ENCODE measurements at regions not wholly inside any gene's neighbourhood (a gene's known extent, or its start where the extent isn't known, plus 50 kb on each side); places are given as distances from the start of the nearest gene placed in this dataset.
"Not testable (repeated sequence)": the region's sequence is repeated elsewhere in the genome, so short reads cannot be mapped to it uniquely, and the experiment has no call there.

DNA sequence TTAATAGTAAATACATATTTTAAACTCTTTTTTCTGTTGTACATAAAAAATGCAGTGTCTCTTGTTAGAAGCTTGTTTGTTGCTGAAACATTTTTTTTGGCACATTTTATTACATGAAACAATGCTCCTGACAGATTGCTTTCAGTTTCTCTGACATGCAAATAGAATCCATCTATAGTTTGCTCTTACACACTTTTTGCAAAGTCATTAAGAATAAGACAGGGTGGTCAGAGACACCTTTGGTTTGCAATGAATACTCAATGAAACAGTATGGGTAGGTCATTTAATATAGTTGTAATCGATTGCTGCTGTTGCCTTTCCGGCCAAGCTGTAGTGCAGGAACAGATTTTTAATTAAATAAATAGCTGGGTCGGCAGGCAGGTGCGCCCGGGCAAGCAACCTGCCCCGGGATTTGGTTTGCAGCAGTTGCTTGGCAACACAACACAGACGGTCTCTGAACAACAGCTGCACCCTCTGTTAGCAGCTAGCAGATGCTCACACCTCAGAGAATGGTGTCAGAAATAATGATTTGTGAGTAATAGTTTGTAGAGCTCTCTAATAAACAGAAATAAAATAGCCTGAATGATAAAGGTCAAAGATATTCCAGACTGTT is 115.7 kb upstream of the CACNA2D1 start:
- no peak for DNase-seq

DNA sequence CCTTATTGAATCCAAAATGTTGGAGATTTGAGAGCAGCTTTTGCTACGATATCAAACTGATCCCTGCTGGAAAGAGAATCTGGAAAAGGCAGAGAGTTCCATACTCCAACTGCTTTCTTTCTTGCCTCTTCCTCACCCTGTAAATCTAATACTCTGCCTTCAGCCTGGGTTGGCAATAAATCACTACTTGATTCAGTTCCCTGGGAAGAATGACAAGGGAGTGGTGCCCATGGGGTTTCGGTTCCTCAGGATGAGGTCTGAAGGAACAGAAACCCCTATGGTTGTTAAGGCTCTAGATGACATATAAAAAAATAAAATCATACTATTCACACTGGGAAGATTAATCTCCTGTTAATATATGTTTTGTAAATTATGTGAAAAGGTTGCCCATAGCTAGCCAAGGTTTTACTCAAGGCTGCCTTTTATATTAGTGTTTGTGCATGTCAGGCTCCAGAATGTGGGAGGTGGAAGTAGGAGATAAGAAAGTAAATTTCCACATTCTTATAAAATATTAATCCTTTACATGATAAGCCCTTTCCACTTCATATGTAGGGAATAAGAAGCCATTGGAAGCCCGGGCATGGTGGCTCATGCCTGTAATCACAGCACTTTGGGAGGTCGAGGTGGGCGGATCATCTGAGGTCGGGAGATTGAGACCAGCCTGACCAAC is 106.2 kb upstream of the CACNA2D1 start:
- DNase-seq = no peak

DNA sequence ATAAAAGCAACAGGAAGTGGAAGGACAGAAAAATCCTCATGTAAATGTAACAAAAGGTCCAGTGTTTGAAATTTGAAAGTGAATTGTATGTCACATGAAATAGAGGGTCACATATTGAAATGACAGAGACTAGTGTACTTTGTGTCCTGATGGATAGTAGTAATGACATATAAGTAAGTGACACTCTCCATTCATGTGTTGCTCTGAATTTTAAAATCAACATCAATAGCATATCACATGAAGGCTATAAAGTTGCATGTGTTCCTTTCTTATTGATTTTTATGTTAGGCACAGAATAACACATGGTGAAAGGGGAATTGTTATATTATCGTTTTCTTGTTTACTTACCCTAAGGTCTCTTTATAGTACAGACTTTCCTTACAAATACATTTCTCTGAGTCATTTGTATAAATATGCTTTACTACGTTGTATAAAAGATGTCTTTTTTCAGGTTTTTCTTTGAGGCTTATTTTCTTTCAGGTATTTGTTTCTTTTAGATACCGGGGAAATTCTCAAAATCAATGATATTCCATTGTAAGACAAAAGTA is 104.6 kb upstream of the CACNA2D1 start:
- no peak for DNase-seq

DNA sequence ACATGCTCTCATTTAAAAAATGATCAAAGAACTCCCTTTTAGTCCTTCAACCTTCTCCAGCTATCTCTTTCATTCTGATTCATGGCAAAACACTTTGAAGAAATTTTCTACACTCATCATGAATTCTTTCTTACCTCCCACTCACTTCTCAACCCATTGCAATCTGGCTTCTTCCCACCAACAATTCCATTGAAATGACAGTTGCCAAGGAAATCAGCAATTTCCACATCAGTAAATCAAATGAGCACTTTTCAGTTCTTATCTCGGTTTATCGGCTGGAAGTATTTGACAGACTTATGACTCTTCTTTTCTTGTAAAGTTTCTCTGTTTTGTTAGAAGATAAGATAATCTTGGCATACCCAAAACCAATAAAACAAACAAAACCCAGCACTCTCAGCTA is 99.1 kb upstream of the CACNA2D1 start:
- no peak for DNase-seq

DNA sequence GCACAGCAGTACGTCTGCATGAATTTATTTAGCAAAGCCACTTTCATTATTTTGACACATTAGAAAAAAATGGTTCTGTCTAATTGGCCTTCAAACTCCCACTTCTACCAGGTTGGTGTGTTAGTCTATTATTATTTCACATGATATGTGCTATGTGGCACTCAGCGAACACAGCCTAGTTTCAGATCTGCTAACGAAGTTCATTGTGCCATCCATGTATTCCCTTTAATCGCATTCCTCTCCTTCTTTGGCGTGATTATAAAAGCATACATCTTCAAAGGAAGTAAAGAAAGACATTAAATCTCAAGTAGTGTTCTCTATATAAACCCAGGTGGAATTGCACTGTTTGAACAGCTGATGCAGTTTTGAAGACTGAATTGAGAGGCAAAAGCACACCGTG is 96.4 kb upstream of the CACNA2D1 start:
- no peak for DNase-seq

DNA sequence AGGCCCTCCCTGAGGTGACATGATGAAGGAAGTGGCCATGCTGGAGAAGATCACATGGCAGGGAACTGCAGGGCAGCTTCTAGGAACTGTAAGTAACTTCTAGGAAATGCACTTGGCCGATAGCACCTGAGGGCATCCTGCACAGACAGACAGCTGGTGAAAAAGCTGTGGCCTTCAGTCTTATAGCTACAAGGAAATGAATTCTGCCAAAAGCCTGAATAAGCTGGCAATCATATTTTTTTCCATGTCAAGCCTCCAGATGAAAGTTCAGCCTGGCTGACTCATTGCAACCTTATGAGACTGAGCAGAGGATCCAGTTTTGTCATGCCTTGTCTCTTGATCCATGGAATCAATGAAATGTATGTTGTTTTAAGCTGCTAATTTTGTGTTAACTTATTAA is 91.1 kb upstream of the CACNA2D1 start:
- DNase-seq = no peak

DNA sequence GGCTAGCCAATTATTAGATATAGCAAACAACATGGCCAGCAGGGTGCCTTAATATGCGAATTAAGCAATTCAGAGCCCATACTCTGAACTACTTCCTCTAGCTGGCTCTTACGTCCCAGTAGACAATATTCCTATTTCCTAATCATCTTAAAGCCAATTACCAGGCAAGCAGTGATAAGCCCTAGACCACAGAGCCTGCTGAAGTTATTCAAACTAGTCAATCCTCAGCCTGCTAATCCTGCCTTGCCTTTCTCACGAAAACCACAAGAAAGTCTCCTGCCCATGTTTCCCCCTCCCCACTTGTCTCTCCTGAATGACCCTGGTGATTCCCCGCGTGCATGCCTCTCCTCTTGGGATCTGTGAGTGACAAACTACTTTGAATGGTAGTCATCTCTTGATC is 86.8 kb upstream of the CACNA2D1 start:
- no peak for DNase-seq

DNA sequence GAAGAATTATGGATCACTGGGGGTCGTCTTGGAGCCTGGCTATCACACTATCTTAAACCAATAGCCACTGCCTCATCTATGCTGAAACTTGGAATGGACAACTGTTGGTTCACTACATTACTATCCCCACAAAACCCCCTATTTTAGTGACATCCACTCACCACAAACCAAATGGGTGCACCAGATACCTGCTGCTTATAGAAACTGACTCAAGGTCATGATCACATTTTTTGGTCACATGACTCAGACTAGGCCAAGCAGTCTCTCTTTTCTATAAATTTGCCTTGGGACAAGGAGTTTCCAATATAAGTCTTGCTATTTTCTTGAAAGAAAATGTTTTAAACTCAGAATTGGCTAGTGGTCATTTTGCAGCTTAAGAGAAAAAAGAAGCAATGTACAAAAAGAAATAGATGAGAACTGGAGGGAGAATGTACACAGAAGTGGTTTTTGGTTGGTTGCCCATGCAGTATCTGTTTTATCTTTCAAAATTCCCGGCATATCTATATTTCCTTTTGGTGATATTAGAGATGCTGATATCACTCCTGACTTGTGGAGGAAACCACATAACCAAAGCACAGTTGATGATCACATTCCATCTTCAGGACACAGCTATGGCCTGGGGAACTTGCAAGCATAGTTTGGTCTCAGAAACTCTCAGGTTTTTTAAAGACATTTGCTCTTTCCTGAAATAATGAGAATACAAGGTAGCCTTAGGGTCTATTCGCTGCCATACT is 85.2 kb upstream of the CACNA2D1 start:
- no peak for DNase-seq

DNA sequence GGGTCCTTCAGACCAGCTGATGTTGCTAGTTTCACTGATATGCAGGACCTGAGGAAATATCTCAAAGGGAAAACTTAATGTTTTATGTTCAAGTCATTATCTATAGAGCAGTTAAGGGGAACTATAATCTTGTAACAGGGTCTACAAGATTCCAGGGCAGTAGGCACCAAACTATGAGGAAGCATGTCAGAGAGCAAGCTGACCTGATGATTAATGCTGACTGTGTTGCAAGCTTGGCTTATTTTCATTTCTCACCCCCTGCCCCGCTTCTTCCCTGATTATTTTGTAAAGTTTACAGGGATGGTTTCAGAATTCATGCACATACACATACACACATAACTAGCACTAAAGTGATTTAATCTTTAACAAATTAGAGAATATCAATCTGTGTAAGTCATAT is 84.3 kb upstream of the CACNA2D1 start:
- DNase-seq = no peak

DNA sequence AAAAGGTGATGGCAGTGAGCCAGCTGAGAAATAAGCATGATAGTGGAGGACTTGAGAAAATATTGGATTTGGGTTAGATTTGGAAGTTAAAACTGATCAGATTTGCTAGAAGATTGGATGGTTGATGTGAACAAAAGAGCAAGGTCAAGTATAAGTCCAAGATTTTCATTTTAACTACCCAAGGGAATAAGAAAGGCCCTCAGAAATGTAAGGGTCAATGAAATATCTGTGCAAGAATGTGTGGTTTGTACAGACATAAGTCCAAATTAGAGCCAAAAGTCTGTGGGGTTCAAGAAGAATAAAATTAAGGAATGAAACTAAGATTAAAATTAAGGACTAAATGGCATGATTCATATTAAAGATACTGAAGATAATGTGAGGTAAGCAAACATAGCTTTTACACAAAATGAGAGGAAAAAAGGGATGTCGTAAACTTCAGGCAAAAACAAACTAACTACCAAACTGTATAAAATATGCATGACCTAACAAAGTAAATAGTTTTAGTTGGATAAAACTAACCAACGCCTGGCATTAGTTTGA is 78.4 kb upstream of the CACNA2D1 start:
- DNase-seq = no peak

DNA sequence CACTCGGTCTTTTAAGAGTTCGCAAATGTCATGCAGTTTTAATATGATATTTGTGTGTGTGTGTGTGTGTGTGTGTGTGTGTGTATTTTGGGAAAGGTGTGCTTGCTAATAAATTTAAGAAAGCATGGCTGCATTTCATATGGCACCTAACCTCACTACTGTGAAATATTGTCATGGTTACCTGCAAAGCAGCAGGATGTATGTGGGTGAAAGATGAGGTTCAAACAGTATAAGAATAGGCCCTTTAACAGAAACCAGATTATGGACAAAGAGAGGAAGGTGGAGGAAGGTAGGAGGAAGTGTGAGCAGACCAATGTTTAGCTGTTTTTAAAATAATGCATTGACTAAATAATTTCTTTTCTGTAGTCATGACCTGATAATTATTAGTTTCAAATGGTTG is 73.5 kb upstream of the CACNA2D1 start:
- no peak for DNase-seq

DNA sequence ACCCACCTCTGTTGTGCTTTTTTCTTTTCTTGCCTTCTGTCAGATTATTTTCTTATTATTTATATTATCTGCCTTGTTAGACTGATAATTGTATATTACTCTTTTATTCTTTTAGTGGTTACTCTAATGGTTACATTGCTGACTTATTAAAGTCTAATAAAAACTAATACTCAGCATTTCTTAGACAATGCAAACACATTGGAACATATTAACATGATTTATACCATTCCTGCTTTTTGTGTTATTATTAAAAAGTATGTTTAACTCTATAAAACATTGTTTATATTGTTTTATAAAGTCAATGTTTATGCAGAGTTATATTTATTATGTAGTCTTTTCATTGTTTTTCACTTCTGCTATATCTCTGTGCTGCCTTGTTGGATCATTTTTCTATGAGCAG is 68.0 kb upstream of the CACNA2D1 start:
- no peak for DNase-seq

DNA sequence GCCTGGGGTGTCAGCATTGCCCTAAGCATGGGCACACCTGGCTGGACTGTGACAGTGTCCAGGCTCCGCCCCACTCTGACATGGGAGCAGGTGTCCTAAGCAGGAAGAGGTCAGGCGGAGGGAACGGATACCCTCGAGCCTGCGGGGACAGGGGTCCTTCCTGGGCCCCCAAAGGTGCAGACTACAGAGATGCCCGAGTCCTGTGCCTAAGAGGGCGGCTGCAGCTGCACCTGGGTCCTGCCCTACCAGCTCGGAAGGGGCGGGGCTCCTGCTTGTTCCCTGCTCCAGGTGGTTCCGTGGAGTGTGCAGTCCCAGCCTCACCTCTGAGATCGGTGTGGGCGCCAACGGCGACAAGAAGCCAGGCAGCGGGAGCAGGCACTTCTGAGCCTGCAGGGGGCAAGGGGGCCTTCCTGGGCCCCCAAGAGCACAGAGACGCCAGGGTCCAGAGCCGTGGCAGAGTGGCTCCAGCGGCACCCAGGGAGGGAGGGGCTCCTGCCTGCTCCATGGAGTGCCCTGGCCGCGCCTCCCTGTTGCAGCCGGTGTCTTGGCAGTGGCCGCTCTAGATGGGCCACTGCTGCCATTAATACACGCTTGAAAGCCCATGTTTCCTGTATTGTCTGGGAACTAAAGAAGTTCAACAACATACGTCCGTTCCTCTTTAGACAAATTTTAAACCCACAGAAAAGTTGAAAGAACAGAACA is 64.5 kb upstream of the CACNA2D1 start:
- DNase-seq = no peak

DNA sequence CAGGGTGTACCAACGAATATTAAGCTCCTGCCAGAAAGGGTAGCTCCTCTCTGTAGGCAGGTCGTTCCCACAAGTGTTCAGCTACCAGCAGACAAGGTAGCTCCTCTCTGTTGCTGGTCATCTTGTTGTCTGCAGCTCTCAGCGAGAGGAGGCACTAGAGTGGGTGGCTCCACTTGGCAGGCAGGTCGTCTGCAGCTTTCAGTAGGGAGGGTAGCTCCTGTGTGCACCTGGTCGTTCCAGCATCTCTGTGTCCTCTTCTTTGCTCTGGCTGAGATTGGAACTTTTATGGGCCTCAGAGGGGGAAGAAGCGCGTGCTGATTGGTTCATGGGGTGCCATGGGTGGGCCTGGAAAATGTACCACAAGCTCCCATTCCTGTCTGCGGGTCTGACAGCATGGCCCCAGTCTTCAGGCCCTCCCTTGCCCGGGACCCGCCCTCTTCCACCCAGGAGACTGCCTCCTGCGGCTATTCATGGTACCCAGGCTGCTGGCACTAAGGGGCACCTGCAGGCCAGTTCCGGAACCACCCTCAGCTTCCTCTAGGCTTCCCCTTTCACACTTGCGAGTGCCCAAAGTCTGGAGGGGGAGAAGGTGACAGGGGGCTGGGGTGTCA is 63.9 kb upstream of the CACNA2D1 start:
- DNase-seq = no peak

DNA sequence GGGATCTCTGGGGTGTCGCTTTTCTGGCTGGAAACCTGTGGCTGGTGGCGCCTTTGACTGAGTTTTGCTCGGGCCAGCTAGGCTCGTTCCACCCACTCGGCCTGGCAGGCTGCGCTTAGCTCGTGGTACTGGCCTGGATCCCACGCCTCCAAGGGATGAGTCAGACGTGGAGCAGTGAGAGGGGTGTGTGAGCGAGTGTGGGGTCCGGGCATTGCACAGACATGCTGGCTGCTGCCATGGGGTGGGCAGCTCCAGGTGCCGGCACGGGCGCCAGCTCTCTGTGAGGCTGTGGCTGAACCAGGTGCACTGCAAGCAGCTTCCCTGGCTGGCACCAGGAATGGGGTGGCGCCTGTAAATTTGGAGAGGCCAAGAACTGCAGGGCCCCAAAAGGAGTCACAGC is 63.1 kb upstream of the CACNA2D1 start:
- DNase-seq = no peak

DNA sequence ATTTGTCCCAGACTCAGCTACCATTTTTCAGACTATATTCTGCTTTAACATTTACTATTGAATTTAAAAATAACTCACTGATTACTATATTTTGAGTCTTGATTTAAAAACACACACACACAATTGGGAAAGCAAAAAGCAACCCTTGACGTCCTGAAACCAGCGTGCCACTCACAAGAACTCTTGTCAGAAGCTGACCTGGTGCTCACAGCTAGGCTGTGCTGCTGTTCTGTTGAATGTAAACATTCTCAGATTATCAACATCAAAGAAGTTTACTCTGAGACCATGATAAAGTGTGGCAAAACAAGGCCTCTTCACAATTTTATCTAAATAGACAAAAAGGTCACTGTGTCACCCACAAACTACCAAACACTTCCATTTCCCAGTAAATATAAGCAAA is 62.6 kb upstream of the CACNA2D1 start:
- no peak for DNase-seq

DNA sequence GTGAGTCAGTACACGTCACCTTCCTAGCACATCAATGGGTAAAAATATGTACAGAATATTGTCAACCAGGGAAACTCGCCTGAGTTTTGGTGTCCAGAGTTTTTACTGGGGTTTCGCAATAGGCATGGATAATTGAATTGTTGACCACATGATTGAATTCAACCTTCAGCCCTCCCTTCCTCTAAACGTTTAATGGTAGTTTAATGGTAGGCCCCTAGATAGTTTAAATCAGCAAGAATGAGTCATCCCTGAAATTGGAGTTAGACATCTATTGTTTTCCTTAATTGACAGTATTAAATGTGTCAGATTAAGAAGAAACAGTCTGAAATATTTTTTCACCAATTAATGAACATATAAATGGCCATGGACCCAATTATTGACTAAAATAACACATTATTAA is 57.8 kb upstream of the CACNA2D1 start:
- DNase-seq = no peak

DNA sequence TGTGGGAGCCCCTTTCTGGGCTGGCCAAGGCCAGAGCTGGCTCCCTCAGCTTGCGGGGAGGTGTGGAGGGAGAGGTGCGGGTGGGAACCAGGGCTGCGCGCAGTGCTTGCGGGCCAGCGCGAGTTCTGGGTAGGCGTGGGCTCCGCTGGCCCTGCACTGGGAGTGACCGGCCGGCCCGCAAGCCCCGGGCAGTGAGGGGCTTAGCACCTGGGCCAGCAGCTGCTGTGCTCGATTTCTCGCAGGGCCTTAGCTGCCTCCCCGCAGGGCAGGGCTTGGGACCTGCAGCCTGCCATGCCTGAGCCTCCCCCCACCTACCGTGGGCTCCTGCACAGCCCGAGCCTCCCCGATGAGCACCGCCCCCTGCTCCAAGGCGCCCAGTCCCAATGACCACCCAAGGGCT is 56.0 kb upstream of the CACNA2D1 start:
- not testable (repeated sequence) for DNase-seq

DNA sequence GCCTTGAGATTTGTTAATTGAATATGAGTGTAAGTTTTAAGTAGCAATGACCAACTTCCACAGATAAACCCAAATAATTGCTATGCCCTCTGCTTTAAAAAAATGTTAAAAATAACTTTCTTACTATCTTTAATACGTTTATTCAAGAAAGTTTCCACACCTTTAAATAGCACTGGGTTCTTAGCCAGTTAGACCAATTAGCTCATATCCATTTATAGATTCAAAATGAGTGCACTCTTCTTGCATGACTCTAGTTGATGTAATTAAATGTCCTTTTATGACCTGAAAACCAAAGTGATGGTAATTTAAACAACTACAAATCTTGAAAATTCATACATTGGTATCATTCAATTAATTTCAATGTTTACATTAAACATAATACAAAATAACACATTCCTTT is 50.8 kb upstream of the CACNA2D1 start:
- no peak for DNase-seq

All from hematopoietic multipotent progenitor cell treated with erythropoietin and hydrocortisone succinate and interleukin-3 and kit ligand, for 8 days (in vitro differentiated cells).